DND-41 (cell line): ENCODE measurements at regions not wholly inside any gene's neighbourhood (a gene's known extent, or its start where the extent isn't known, plus 50 kb on each side); places are given as distances from the start of the nearest gene placed in this dataset.

Experiments used
- CTCF ChIP-seq: IDR thresholded peaks from 2 replicates; pipeline ENCODE4 v1.5.1; 2012; ENCODE audit warnings: borderline replicate concordance, low read length, moderate library complexity, mild to moderate bottlenecking; ENCODE audit not compliant: poor library complexity, severe bottlenecking; ENCODE audit errors: extremely low read depth
- EZH2 ChIP-seq: IDR thresholded peaks from 3 replicates; pipeline ENCODE4 v1.6.1; 2012; ENCODE audit warnings: borderline replicate concordance, low read depth, mild to moderate bottlenecking, moderate library complexity, low read length, inconsistent platforms; ENCODE audit not compliant: severe bottlenecking

- TF ChIP-seq CTCF (no peak), EZH2 (no peak)
These were observed 1376.4 kb upstream of the GOT2 start for GRCh38 chr16:60110531-60110930.
